SK-N-SH treated with all-trans-retinoic acid at 6 μM for 48 hours (cell line): ENCODE measurements at regions not wholly inside any gene's neighbourhood (a gene's known extent, or its start where the extent isn't known, plus 50 kb on each side); places are given as distances from the start of the nearest gene placed in this dataset.

Source experiments
- ARNTL ChIP-seq: fragments of 450-650 bp; formaldehyde crosslinking; IDR thresholded peaks from 2 replicates; pipeline ENCODE4 v1.5.0; 2020; ENCODE audit warnings: low read depth, mild to moderate bottlenecking, moderate library complexity, borderline replicate concordance
- BACH2 ChIP-seq: fragments of 250-450 bp; sonication (Bioruptor Pico); IDR thresholded peaks from 2 replicates; pipeline ENCODE4 v1.9.0; 2021; ENCODE audit warnings: mild to moderate bottlenecking, borderline replicate concordance
- CSRNP3 ChIP-seq: fragments of 250-450 bp; sonication (Bioruptor Pico); IDR thresholded peaks from 2 replicates; pipeline ENCODE4 v1.5.1; 2021; ENCODE audit warnings: mild to moderate bottlenecking, moderate library complexity
- PATZ1 ChIP-seq: fragments of 250-450 bp; sonication (Bioruptor Pico); IDR thresholded peaks from 2 replicates; pipeline ENCODE4 v1.8.0; 2020; ENCODE audit warnings: mild to moderate bottlenecking, moderate library complexity, borderline replicate concordance
- POU6F1 ChIP-seq: fragments of 250-450 bp; sonication (Bioruptor Pico); IDR thresholded peaks from 2 replicates; pipeline ENCODE4 v1.8.0; 2021; ENCODE audit warnings: low read depth, mild to moderate bottlenecking, moderate library complexity, borderline replicate concordance
- SNAI2 ChIP-seq: fragments of 250-450 bp; sonication (Bioruptor Pico); IDR thresholded peaks from 2 replicates; pipeline ENCODE4 v1.5.0; 2020; ENCODE audit warnings: mild to moderate bottlenecking, moderate library complexity
- TOX ChIP-seq: fragments of 250-450 bp; sonication (Bioruptor Pico); IDR thresholded peaks from 2 replicates; pipeline ENCODE4 v1.8.0; 2021; ENCODE audit warnings: mild to moderate bottlenecking, moderate library complexity, borderline replicate concordance
- ZC3H10 ChIP-seq: fragments of 250-450 bp; sonication (Bioruptor Pico); IDR thresholded peaks from 2 replicates; pipeline ENCODE4 v1.5.1; 2021; ENCODE audit warnings: mild to moderate bottlenecking, moderate library complexity
- ZNF565 ChIP-seq: fragments of 450-650 bp; formaldehyde crosslinking; conservative IDR thresholded peaks from 2 replicates; pipeline ENCODE4 v1.5.0; 2020; ENCODE audit warnings: low read depth, mild to moderate bottlenecking, moderate library complexity
- ZNF8 ChIP-seq: fragments of 450-650 bp; formaldehyde crosslinking; IDR thresholded peaks from 2 replicates; pipeline ENCODE4 v1.5.0; 2020; ENCODE audit warnings: mild to moderate bottlenecking, moderate library complexity

- no peak for TF ChIP-seq TOX (CRISPR knock-in tag)
- no peak for TF ChIP-seq CSRNP3 (CRISPR knock-in tag)
- TF ChIP-seq ARNTL = no peak
- no peak for TF ChIP-seq POU6F1
- no peak for TF ChIP-seq ZNF8
- TF ChIP-seq ZNF565 = no peak
- TF ChIP-seq PATZ1 = no peak
- TF ChIP-seq BACH2 (CRISPR knock-in tag) = no peak
- no peak for TF ChIP-seq ZC3H10 (CRISPR knock-in tag)
- no peak for TF ChIP-seq SNAI2 (CRISPR knock-in tag)
Measured at GRCh38 chr4:27604692-27605091, 744.1 kb downstream of the STIM2 start.
